HepG2 (cell line): ENCODE measurements at regions not wholly inside any gene's neighbourhood (a gene's known extent, or its start where the extent isn't known, plus 50 kb on each side); places are given as distances from the start of the nearest gene placed in this dataset.

Source experiments
- ATAC-seq: fragments of 200-7000 bp; cut with Tn5 transposase; 3 replicates; pipeline ENCODE4 v1.9.1; 2020; ENCODE audit warnings: mild to moderate bottlenecking, moderate library complexity
- BruUV-seq: library from RNA; stranded (reverse); fragments of 400-500 nt; replicated peaks from 2 replicates; lab custom pipeline; 2021; lab: Mats Ljungman, UMichigan
- CTCF ChIA-PET: fragments of 300-600 bp; formaldehyde crosslinking; extraction: SDS; loops from one replicate; lab custom pipeline; 2021; ENCODE audit warnings: low total read pairs, inconsistent platforms, low intra/inter-chr PET ratio; lab: Yijun Ruan, JAX
- POLR2A ChIA-PET: fragments of 350-600 bp; sonication (Branson Sonifier 250); formaldehyde crosslinking; loops from one replicate; lab custom pipeline; 2020; ENCODE audit warnings: antibody characterized with exemption, inconsistent platforms; lab: Yijun Ruan, JAX
- DNase-seq: peaks from one replicate; pipeline ENCODE4 v3.0.0-alpha.2; 2015; ENCODE audit warnings: low spot score
- FAIRE-seq: peaks from 3 replicates; lab custom pipeline; 2011; peaks lifted over from hg19 to GRCh38; lab: Jason Lieb, UNC
- H2AFZ ChIP-seq: one replicate; pipeline ENCODE4 v1.6.1; 2011; ENCODE audit warnings: low read length, inconsistent platforms
- H3K27ac ChIP-seq: fragments of 300-600 bp; 3 replicates; pipeline ENCODE4 v1.8.0; 2011; ENCODE audit warnings: mixed run types, mild to moderate bottlenecking, mixed read lengths, low read length, inconsistent platforms; ENCODE audit not compliant: insufficient read depth; ENCODE audit errors: extremely low read length
- H3K27me3 ChIP-seq, 2 experiments: fragments of 200-600 bp in 1 of 2; 2 replicates in 1 of 2; 3 replicates in 1 of 2; pipeline versions ENCODE4 v1.6.0 to v1.8.0; 2011; ENCODE audit warnings: low read length in 2 of 2, mild to moderate bottlenecking in 2 of 2, moderate library complexity in 2 of 2, inconsistent platforms in 1 of 2; ENCODE audit not compliant: insufficient read depth in 2 of 2, control insufficient read depth in 1 of 2
- H3K36me3 ChIP-seq, 2 experiments: fragments of 200-600 bp in 1 of 2; replicated peaks in 1 of 2; 2 replicates in 1 of 2; 3 replicates in 1 of 2; pipeline versions ENCODE4 v1.5.1 to v1.8.0; 2011; ENCODE audit warnings: low read length in 2 of 2, inconsistent platforms in 1 of 2; ENCODE audit not compliant: insufficient read depth in 2 of 2, control insufficient read depth in 1 of 2
- H3K4me1 ChIP-seq: 2 replicates; pipeline ENCODE4 v1.5.1; 2012; ENCODE audit warnings: low read length, inconsistent platforms; ENCODE audit not compliant: insufficient read depth
- H3K4me2 ChIP-seq: 2 replicates; pipeline ENCODE4 v1.6.0; 2011; ENCODE audit warnings: low read depth, low read length, inconsistent platforms
- H3K4me3 ChIP-seq, 3 experiments: fragments of 200-600 bp in 1 of 3; sonication (generic), shearing (Covaris generic) in 1 of 3; replicated peaks in 1 of 3; 2 replicates each; pipeline ENCODE4 v1.5.1; 2011 to 2016; ENCODE audit warnings: low read length in 3 of 3, inconsistent platforms in 2 of 3, low read depth in 2 of 3, mild to moderate bottlenecking in 2 of 3, control low read depth in 1 of 3, mixed read lengths in 1 of 3; ENCODE audit not compliant: insufficient read depth in 1 of 3
- H3K79me2 ChIP-seq: one replicate; pipeline ENCODE4 v1.6.1; 2011; ENCODE audit warnings: low read length, inconsistent platforms; ENCODE audit not compliant: insufficient read depth
- H3K9ac ChIP-seq: 2 replicates; pipeline ENCODE4 v1.6.0; 2011; ENCODE audit warnings: mild to moderate bottlenecking, low read depth, low read length, inconsistent platforms; ENCODE audit not compliant: insufficient read depth
- H3K9me3 ChIP-seq: 2 replicates; pipeline ENCODE4 v1.5.1; 2012; ENCODE audit warnings: mild to moderate bottlenecking, low read length
- H4K20me1 ChIP-seq: 2 replicates; pipeline ENCODE4 v1.6.0; 2011; ENCODE audit warnings: inconsistent platforms, mild to moderate bottlenecking, low read length, moderate library complexity; ENCODE audit not compliant: insufficient read depth
- ELF3 ChIP-seq: IDR thresholded peaks from 2 replicates; pipeline ENCODE4 v1.6.1; 2016; ENCODE audit warnings: missing genetic modification reagents, missing compliant biosample characterization
- IRF1 ChIP-seq: sonication (generic); formaldehyde crosslinking; IDR thresholded peaks from 2 replicates; pipeline ENCODE4 v1.4.0; 2020; ENCODE audit warnings: low read depth, mild to moderate bottlenecking, missing genetic modification reagents
- MXI1 ChIP-seq: IDR thresholded peaks from 3 replicates; pipeline ENCODE4 v1.6.1; 2012; ENCODE audit warnings: low read depth, low read length, inconsistent platforms, borderline replicate concordance
- NCOA2 ChIP-seq: sonication (generic); formaldehyde crosslinking; IDR thresholded peaks from 2 replicates; pipeline ENCODE4 v1.8.0; 2022; ENCODE audit warnings: inconsistent platforms
- NKX3-1 ChIP-seq: sonication (generic); formaldehyde crosslinking; IDR thresholded peaks from 2 replicates; pipeline ENCODE4 v1.5.0; 2020; ENCODE audit warnings: missing genetic modification reagents
- PAXIP1 ChIP-seq: sonication (generic); formaldehyde crosslinking; conservative IDR thresholded peaks from 2 replicates; pipeline ENCODE4 v1.4.0; 2020; ENCODE audit warnings: mild to moderate bottlenecking, missing genetic modification reagents, moderate library complexity
- PREB ChIP-seq: sonication (generic); formaldehyde crosslinking; IDR thresholded peaks from 2 replicates; pipeline ENCODE4 v1.4.0; 2020; ENCODE audit warnings: missing genetic modification reagents
- RBM22 ChIP-seq: fragments of 200-400 bp; formaldehyde crosslinking; optimal IDR thresholded peaks from 2 replicates; pipeline ENCODE3; 2017; ENCODE audit warnings: mild to moderate bottlenecking, low read length, moderate library complexity
- SP4 ChIP-seq: sonication (generic); formaldehyde crosslinking; IDR thresholded peaks from 2 replicates; pipeline ENCODE4 v1.8.1; 2023; ENCODE audit warnings: mild to moderate bottlenecking, missing genetic modification reagents
- YEATS4 ChIP-seq: sonication (generic); formaldehyde crosslinking; IDR thresholded peaks from 2 replicates; pipeline ENCODE4 v1.4.0; 2020; ENCODE audit warnings: missing genetic modification reagents, borderline replicate concordance
- ZFX ChIP-seq: sonication (generic); formaldehyde crosslinking; IDR thresholded peaks from 2 replicates; pipeline ENCODE4 v1.4.0; 2020; ENCODE audit warnings: mild to moderate bottlenecking, low read depth, missing genetic modification reagents, moderate library complexity
- ZNF180 ChIP-seq: sonication (generic); formaldehyde crosslinking; IDR thresholded peaks from 2 replicates; pipeline ENCODE4 v1.4.0; 2020; ENCODE audit warnings: low read depth, missing genetic modification reagents, borderline replicate concordance
- ZNF232 ChIP-seq: sonication (generic); formaldehyde crosslinking; IDR thresholded peaks from 2 replicates; pipeline ENCODE4 v1.4.0; 2020; ENCODE audit warnings: missing genetic modification reagents, borderline replicate concordance
- ZNF234 ChIP-seq: sonication (generic); formaldehyde crosslinking; conservative IDR thresholded peaks from 2 replicates; pipeline ENCODE4 v1.5.1; 2020; ENCODE audit warnings: mild to moderate bottlenecking, missing genetic modification reagents
- ZNF263 ChIP-seq: sonication (generic); formaldehyde crosslinking; IDR thresholded peaks from 2 replicates; pipeline ENCODE4 v1.4.0; 2020; ENCODE audit warnings: missing genetic modification reagents
- ZNF296 ChIP-seq: sonication (generic); formaldehyde crosslinking; conservative IDR thresholded peaks from 2 replicates; pipeline ENCODE4 v1.5.0; 2020; ENCODE audit warnings: mild to moderate bottlenecking, missing genetic modification reagents
- ZNF672 ChIP-seq: sonication (generic); formaldehyde crosslinking; IDR thresholded peaks from 2 replicates; pipeline ENCODE4 v1.8.1; 2022; ENCODE audit warnings: missing genetic modification reagents
- WGBS: methylation state at CpG from one replicate; pipeline ENCODE4 v1.1.6; 2017; ENCODE audit warnings: low lambda C conversion rate; 5-methylcytosine and 5-hydroxymethylcytosine counted together
- in situ Hi-C: cut with HindIII; loops from 2 replicates; pipeline ENCODE4 v1.10.0; 2017; ENCODE audit warnings: low pct_unique_long_range_greater_than_20kb; ENCODE audit not compliant: extremely low pct_ligation_motif_present
- intact Hi-C: fragments of 100-400 bp; cut with micrococcal nuclease; formaldehyde crosslinking; loops from one replicate; pipeline ENCODE4 v1.10.0; 2022; ENCODE audit not compliant: unreplicated experiment

- H3K36me3 ChIP-seq: no peaks in the 10 kb centered on the region
- intact Hi-C loops (no loop called here), in situ Hi-C loops (no loop called here)
- ChIA-PET POLR2A (no interaction called here), CTCF (no interaction called here)
- no peaks in the 10 kb centered on the region for H3K27me3 ChIP-seq
- H3K79me2 ChIP-seq: no peaks in the 10 kb centered on the region
- FAIRE-seq (no peak), ATAC-seq (no peak), DNase-seq (no peak)
- no peak overlapping the region for H3K9ac ChIP-seq
- H3K4me1 ChIP-seq: no peaks in the 10 kb centered on the region
- TF ChIP-seq NCOA2 (CRISPR knock-in tag): no peak
- no peak for TF ChIP-seq ZNF672
- no peak for TF ChIP-seq ZNF232 (CRISPR knock-in tag)
- no peak for TF ChIP-seq ELF3
- no peak for TF ChIP-seq NKX3-1 (CRISPR knock-in tag)
- no peak for TF ChIP-seq IRF1 (CRISPR knock-in tag)
- no peak for TF ChIP-seq RBM22
- TF ChIP-seq ZNF180 (CRISPR knock-in tag): no peak
- TF ChIP-seq MXI1: no peak
- no peak for TF ChIP-seq PREB (CRISPR knock-in tag)
- no peak for TF ChIP-seq ZFX (CRISPR knock-in tag)
- no peak for TF ChIP-seq ZNF296 (CRISPR knock-in tag)
- no peak for TF ChIP-seq PAXIP1 (CRISPR knock-in tag)
- TF ChIP-seq YEATS4: no peak
- TF ChIP-seq SP4 (CRISPR knock-in tag): no peak
- TF ChIP-seq ZNF234 (CRISPR knock-in tag): no peak
- TF ChIP-seq ZNF263 (CRISPR knock-in tag): no peak
- no peaks in the 10 kb centered on the region for H3K9me3 ChIP-seq
- H2AFZ ChIP-seq: no peak overlapping the region
- no peaks in the 10 kb centered on the region for H4K20me1 ChIP-seq
- WGBS: 0% methylated on average over 1 of the region's 1 CpG
- no TSS peak for BruUV-seq
- no peak overlapping the region for H3K27ac ChIP-seq
- no peak overlapping the region for H3K4me3 ChIP-seq
- H3K4me2 ChIP-seq: no peak overlapping the region
Measured at GRCh38 chr3:74057169-74057568, 432.4 kb upstream of the PDZRN3 start.
